Endodermal cell (in vitro differentiated cells): ENCODE measurements at regions not wholly inside any gene's neighbourhood (a gene's known extent, or its start where the extent isn't known, plus 50 kb on each side); places are given as distances from the start of the nearest gene placed in this dataset.
"Not testable (repeated sequence)": the region's sequence is repeated elsewhere in the genome, so short reads cannot be mapped to it uniquely, and the experiment has no call there.

Source experiments
- DNase-seq: peaks from one replicate; pipeline ENCODE4 v3.0.0-alpha.2; 2017
- H3K27ac ChIP-seq: 2 replicates; pipeline ENCODE4 v1.5.1; 2013; ENCODE audit warnings: mild to moderate bottlenecking, low read depth, low read length, moderate library complexity
- H3K27me3 ChIP-seq: 2 replicates; pipeline ENCODE4 v1.6.1; 2013; ENCODE audit warnings: mild to moderate bottlenecking, low read length, moderate library complexity; ENCODE audit not compliant: insufficient read depth, control insufficient read depth, poor library complexity, severe bottlenecking
- H3K36me3 ChIP-seq: 2 replicates; pipeline ENCODE4 v1.7.0; 2013; ENCODE audit warnings: mild to moderate bottlenecking, low read length, moderate library complexity; ENCODE audit not compliant: control insufficient read depth, insufficient read depth
- H3K4me1 ChIP-seq: one replicate; pipeline ENCODE4 v1.7.0; 2013; ENCODE audit warnings: low read length; ENCODE audit not compliant: control insufficient read depth, insufficient read depth
- H3K4me3 ChIP-seq: 2 replicates; pipeline ENCODE4 v1.5.1; 2013; ENCODE audit warnings: mild to moderate bottlenecking, low read length, moderate library complexity
- H3K9ac ChIP-seq: 2 replicates; pipeline ENCODE4 v1.6.1; 2013; ENCODE audit warnings: mild to moderate bottlenecking, low read length, moderate library complexity; ENCODE audit not compliant: poor library complexity, severe bottlenecking; ENCODE audit errors: extremely low read depth
- H3K9me3 ChIP-seq: 2 replicates; pipeline ENCODE4 v1.6.1; 2013; ENCODE audit warnings: mild to moderate bottlenecking, low read length, moderate library complexity; ENCODE audit not compliant: control insufficient read depth
- H3K27ac Mint-ChIP-seq: 2 replicates; pipeline ENCODE4 v1.8.0; 2020; ENCODE audit warnings: mixed read lengths
- H3K27me3 Mint-ChIP-seq: 2 replicates; pipeline ENCODE4 v1.8.0; 2021; ENCODE audit warnings: mild to moderate bottlenecking, mixed read lengths; ENCODE audit not compliant: insufficient read depth
- H3K36me3 Mint-ChIP-seq: 2 replicates; pipeline ENCODE4 v1.8.0; 2020; ENCODE audit warnings: low read depth, mixed read lengths
- H3K4me1 Mint-ChIP-seq: 2 replicates; pipeline ENCODE4 v1.8.0; 2020; ENCODE audit warnings: mixed read lengths
- H3K4me3 Mint-ChIP-seq: 2 replicates; pipeline ENCODE4 v1.8.0; 2020; ENCODE audit warnings: mild to moderate bottlenecking, moderate library complexity, mixed read lengths
- H3K9me3 Mint-ChIP-seq: 2 replicates; pipeline ENCODE4 v1.8.0; 2020; ENCODE audit warnings: mild to moderate bottlenecking, mixed read lengths
- CTCF ChIP-seq: fragments of 200-600 bp; sonication (generic); conservative IDR thresholded peaks from 2 replicates; pipeline ENCODE4 v1.5.0; 2021; ENCODE audit warnings: antibody characterized with exemption, mild to moderate bottlenecking
- WGBS, 2 experiments: methylation state at CpG; one replicate each; pipeline versions ENCODE4 v1.1.5 to v1.1.7; 2013; ENCODE audit warnings: missing lambda C conversion rate in 2 of 2, mixed read lengths in 1 of 2; ENCODE audit not compliant: insufficient coverage in 1 of 2, insufficient read length in 1 of 2; 5-methylcytosine and 5-hydroxymethylcytosine counted together

- H3K27ac Mint-ChIP-seq: no peak overlapping the region
- 84 to 100% methylated on average over 1 of the region's 1 CpG for WGBS, 2 experiments
- no peak for TF ChIP-seq CTCF
- no peaks in the 10 kb centered on the region for H3K4me1 Mint-ChIP-seq
- DNase-seq: no peak
- Histone ChIP-seq H3K4me1 (no peaks in the 10 kb centered on the region), H3K9me3 (peaks cover 8% of the 10 kb centered on the region), H3K4me3 (no peak overlapping the region), H3K36me3 (no peaks in the 10 kb centered on the region), H3K27ac (no peak overlapping the region), H3K27me3 (no peaks in the 10 kb centered on the region), H3K9ac (no peak overlapping the region)
- no peak overlapping the region for H3K4me3 Mint-ChIP-seq
- H3K36me3 Mint-ChIP-seq: no peaks in the 10 kb centered on the region
- no peaks in the 10 kb centered on the region for H3K27me3 Mint-ChIP-seq
- H3K9me3 Mint-ChIP-seq: peaks cover 33% of the 10 kb centered on the region
These were observed 1374.6 kb downstream of the FSCB start for GRCh38 chr14:43132441-43132840.

GRCh38 chr14:43128429-43128828 is 1378.7 kb downstream of the FSCB start:
- H3K9me3 Mint-ChIP-seq, H3K36me3 ChIP-seq, H3K4me3 ChIP-seq, H3K27ac Mint-ChIP-seq, H3K27me3 ChIP-seq, DNase-seq, H3K9me3 ChIP-seq, H3K4me1 ChIP-seq, H3K36me3 Mint-ChIP-seq, H3K4me1 Mint-ChIP-seq, H3K27ac ChIP-seq, H3K4me3 Mint-ChIP-seq, H3K9ac ChIP-seq, H3K27me3 Mint-ChIP-seq: not testable (repeated sequence)
- no CpG with 5 or more reads among the region's 1 CpG for WGBS, 2 experiments

GRCh38 chr14:43127874-43128273 is 1379.2 kb downstream of the FSCB start:
- not testable (repeated sequence) for H3K27me3 Mint-ChIP-seq, H3K27ac ChIP-seq, H3K4me3 Mint-ChIP-seq, H3K4me1 Mint-ChIP-seq, H3K4me1 ChIP-seq, H3K9me3 Mint-ChIP-seq, H3K9ac ChIP-seq, H3K36me3 Mint-ChIP-seq, H3K4me3 ChIP-seq, H3K36me3 ChIP-seq, H3K27ac Mint-ChIP-seq, DNase-seq, H3K9me3 ChIP-seq, H3K27me3 ChIP-seq
- 83 to 96% methylated on average over 1 to 3 of the region's 3 CpGs for WGBS, 2 experiments

- H3K9me3 Mint-ChIP-seq: peaks cover 23% of the 10 kb centered on the region
- no peaks in the 10 kb centered on the region for H3K36me3 Mint-ChIP-seq
- Histone ChIP-seq H3K9me3 (peaks cover 21% of the 10 kb centered on the region), H3K9ac (no peak overlapping the region), H3K27ac (no peak overlapping the region), H3K4me1 (no peaks in the 10 kb centered on the region), H3K4me3 (no peak overlapping the region), H3K36me3 (no peaks in the 10 kb centered on the region), H3K27me3 (no peaks in the 10 kb centered on the region)
- no peak for DNase-seq
- H3K4me1 Mint-ChIP-seq: no peaks in the 10 kb centered on the region
- H3K27me3 Mint-ChIP-seq: no peaks in the 10 kb centered on the region
- no peak overlapping the region for H3K4me3 Mint-ChIP-seq
- no peak for TF ChIP-seq CTCF
- H3K27ac Mint-ChIP-seq: no peak overlapping the region
These were observed 1383.5 kb downstream of the FSCB start for GRCh38 chr14:43123544-43123943.
